ENCODE measurements at regions not wholly inside any gene's neighbourhood (a gene's known extent, or its start where the extent isn't known, plus 50 kb on each side); places are given as distances from the start of the nearest gene placed in this dataset.
A peak's percentile ranks its signal among the peaks of the same experiment; 100 is the strongest.

GRCh38 chr2:83901317-83901716, 557.8 kb downstream of the SUCLG1 start:
- Histone ChIP-seq H3K9me3 (no peaks in the 10 kb centered on the region), H3K4me1 (no peaks in the 10 kb centered on the region), H3K27ac (no peak overlapping the region), H3K4me3 (no peak overlapping the region), H3K27me3 (no peaks in the 10 kb centered on the region), H3K36me3 (no peaks in the 10 kb centered on the region)
- FAIRE-seq (no peak), ATAC-seq (no peak), DNase-seq (no peak)
- 49 to 57% methylated on average over 3 of the region's 3 CpGs for WGBS, 2 donors
- TF ChIP-seq, protein P1, sequence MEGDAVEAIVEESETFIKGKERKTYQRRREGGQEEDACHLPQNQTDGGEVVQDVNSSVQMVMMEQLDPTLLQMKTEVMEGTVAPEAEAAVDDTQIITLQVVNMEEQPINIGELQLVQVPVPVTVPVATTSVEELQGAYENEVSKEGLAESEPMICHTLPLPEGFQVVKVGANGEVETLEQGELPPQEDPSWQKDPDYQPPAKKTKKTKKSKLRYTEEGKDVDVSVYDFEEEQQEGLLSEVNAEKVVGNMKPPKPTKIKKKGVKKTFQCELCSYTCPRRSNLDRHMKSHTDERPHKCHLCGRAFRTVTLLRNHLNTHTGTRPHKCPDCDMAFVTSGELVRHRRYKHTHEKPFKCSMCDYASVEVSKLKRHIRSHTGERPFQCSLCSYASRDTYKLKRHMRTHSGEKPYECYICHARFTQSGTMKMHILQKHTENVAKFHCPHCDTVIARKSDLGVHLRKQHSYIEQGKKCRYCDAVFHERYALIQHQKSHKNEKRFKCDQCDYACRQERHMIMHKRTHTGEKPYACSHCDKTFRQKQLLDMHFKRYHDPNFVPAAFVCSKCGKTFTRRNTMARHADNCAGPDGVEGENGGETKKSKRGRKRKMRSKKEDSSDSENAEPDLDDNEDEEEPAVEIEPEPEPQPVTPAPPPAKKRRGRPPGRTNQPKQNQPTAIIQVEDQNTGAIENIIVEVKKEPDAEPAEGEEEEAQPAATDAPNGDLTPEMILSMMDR (IDR thresholded peaks at IDR 0.05): no peak
- intact Hi-C loops (cut with DNase I): no loop called here

DNA sequence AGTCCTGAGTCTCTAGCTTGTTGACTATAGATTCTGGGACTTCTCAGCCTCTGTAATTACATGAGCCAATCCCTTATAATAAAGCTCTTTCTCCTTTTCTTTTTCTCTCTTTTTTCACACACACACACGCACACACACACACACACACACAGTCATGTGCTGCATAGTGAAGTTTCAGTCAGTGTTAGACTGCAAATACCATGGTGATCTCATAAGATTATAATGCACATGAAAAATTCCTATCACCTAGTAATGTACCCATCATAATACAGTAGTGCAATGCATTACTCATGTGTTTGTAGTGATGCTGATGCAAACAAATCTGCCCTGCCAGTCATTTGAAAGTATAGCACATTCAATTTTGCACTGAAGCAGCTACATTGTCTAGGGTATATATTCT, 558.2 kb downstream of the SUCLG1 start:
- 60 to 88% methylated on average over 1 of the region's 1 CpG for WGBS, 2 donors
- FAIRE-seq (no peak), DNase-seq (no peak), ATAC-seq (peak in 1 of 4 donors; percentile 46)
- H3K4me1 ChIP-seq: no peaks in the 10 kb centered on the region
- H3K27ac ChIP-seq: no peak overlapping the region
- intact Hi-C loops (cut with DNase I): no loop called here
- H3K36me3 ChIP-seq: no peaks in the 10 kb centered on the region
- H3K4me3 ChIP-seq: no peak overlapping the region
- H3K9me3 ChIP-seq: no peaks in the 10 kb centered on the region
- TF ChIP-seq, protein P1 (IDR thresholded peaks at IDR 0.05): no peak
- H3K27me3 ChIP-seq: no peaks in the 10 kb centered on the region

DNA sequence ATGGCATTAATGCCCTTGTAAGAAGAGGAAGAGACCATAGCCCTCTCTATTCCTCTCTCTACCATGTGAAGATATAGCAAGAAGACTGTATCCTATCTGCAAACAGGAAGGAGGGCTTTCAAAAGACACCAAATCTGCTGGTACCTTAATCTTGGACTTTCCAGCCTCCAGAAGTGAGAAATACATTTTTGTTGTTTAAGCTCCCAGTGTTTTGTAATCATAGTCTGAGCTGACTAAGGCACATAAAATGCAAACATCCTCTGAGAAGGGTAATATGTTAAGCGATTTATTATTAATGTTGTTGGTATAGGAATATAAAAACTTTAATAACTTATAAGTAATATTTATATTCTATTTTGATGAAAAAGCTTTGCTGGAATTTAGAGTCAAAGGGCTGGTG, 559.8 kb downstream of the SUCLG1 start:
- Histone ChIP-seq H3K27ac (no peak overlapping the region), H3K9me3 (no peaks in the 10 kb centered on the region), H3K4me3 (no peak overlapping the region), H3K36me3 (no peaks in the 10 kb centered on the region), H3K4me1 (no peaks in the 10 kb centered on the region), H3K27me3 (no peaks in the 10 kb centered on the region)
- intact Hi-C loops (cut with DNase I): no loop called here
- TF ChIP-seq, protein P1 (IDR thresholded peaks at IDR 0.05): no peak
- no peak for FAIRE-seq
- ATAC-seq: no peak
- no peak for DNase-seq
- 77 to 89% methylated on average over 1 of the region's 1 CpG for WGBS, 2 donors

GRCh38 chr2:83894976-83895375, 564.1 kb downstream of the SUCLG1 start:
- 74 to 88% methylated on average over 3 of the region's 3 CpGs for WGBS, 2 donors
- Histone ChIP-seq H3K9me3 (no peaks in the 10 kb centered on the region), H3K27ac (no peak overlapping the region), H3K36me3 (no peaks in the 10 kb centered on the region), H3K4me1 (no peaks in the 10 kb centered on the region), H3K27me3 (no peaks in the 10 kb centered on the region), H3K4me3 (no peak overlapping the region)
- TF ChIP-seq, protein P1 (IDR thresholded peaks at IDR 0.05): no peak
- no peak for DNase-seq
- ATAC-seq: no peak
- intact Hi-C loops (cut with DNase I): no loop called here
- FAIRE-seq: no peak

GRCh38 chr2:83887757-83888156, 571.3 kb downstream of the SUCLG1 start:
- TF ChIP-seq, protein P1 (IDR thresholded peaks at IDR 0.05): no peak
- no peak for FAIRE-seq
- no peak for ATAC-seq

More at GRCh38 chr2:83887757-83888156, 571.3 kb downstream of the SUCLG1 start:
- no peak for DNase-seq
- Histone ChIP-seq H3K4me3 (no peak overlapping the region), H3K4me1 (no peaks in the 10 kb centered on the region), H3K36me3 (no peaks in the 10 kb centered on the region), H3K27me3 (no peaks in the 10 kb centered on the region), H3K27ac (no peak overlapping the region), H3K9me3 (no peaks in the 10 kb centered on the region)
- intact Hi-C loops (cut with DNase I): no loop called here

Measured in pancreas (tissue), 10 donors.